ENCODE measurements at regions not wholly inside any gene's neighbourhood (a gene's known extent, or its start where the extent isn't known, plus 50 kb on each side); places are given as distances from the start of the nearest gene placed in this dataset.

- no peak for DNase-seq
These were observed 1277.6 kb downstream of the AACS start for GRCh38 chr12:126342866-126343265.

GRCh38 chr12:126343321-126343720, 1278.1 kb downstream of the AACS start:
- DNase-seq: no peak

GRCh38 chr12:126346087-126346486, 1280.9 kb downstream of the AACS start:
- DNase-seq: no peak

GRCh38 chr12:126347421-126347820, 1282.2 kb downstream of the AACS start:
- DNase-seq: no peak

GRCh38 chr12:126349383-126349782, 1284.1 kb downstream of the AACS start:
- DNase-seq: no peak

- DNase-seq: no peak
These were observed 1288.4 kb downstream of the AACS start for GRCh38 chr12:126353604-126354003.

- no peak for DNase-seq
These were observed 1289.4 kb downstream of the AACS start for GRCh38 chr12:126354633-126355032.

GRCh38 chr12:126355346-126355745, 1290.1 kb downstream of the AACS start:
- no peak for DNase-seq

- no peak for DNase-seq
These were observed 1293.6 kb downstream of the AACS start for GRCh38 chr12:126358806-126359205.

- no peak for DNase-seq
These were observed 1294.0 kb downstream of the AACS start for GRCh38 chr12:126359216-126359615.

- DNase-seq: no peak
These were observed 1296.6 kb downstream of the AACS start for GRCh38 chr12:126361804-126362203.

- no peak for DNase-seq
These were observed 1297.3 kb downstream of the AACS start for GRCh38 chr12:126362493-126362892.

- DNase-seq: no peak
These were observed 1297.7 kb downstream of the AACS start for GRCh38 chr12:126362964-126363363.

- no peak for DNase-seq
These were observed 1304.5 kb downstream of the AACS start for GRCh38 chr12:126369487-126370463.

GRCh38 chr12:126383506-126383905, 1318.3 kb downstream of the AACS start:
- no peak for DNase-seq

GRCh38 chr12:126384026-126384564, 1318.9 kb downstream of the AACS start:
- no peak for DNase-seq

GRCh38 chr12:126385785-126386184, 1320.5 kb downstream of the AACS start:
- DNase-seq: no peak

- no peak for DNase-seq
These were observed 1324.1 kb downstream of the AACS start for GRCh38 chr12:126389220-126389841.

GRCh38 chr12:126389961-126390360, 1324.7 kb downstream of the AACS start:
- no peak for DNase-seq

- no peak for DNase-seq
These were observed 1325.8 kb downstream of the AACS start for GRCh38 chr12:126390969-126391566.

- no peak for DNase-seq
These were observed 1331.3 kb downstream of the AACS start for GRCh38 chr12:126396536-126396935.

GRCh38 chr12:126397071-126397581, 1331.9 kb downstream of the AACS start:
- no peak for DNase-seq

GRCh38 chr12:126397660-126398059, 1332.4 kb downstream of the AACS start:
- no peak for DNase-seq

Data from Kasumi-1 (cell line).